Skeletal muscle cell (primary cell): ENCODE measurements at regions not wholly inside any gene's neighbourhood (a gene's known extent, or its start where the extent isn't known, plus 50 kb on each side); places are given as distances from the start of the nearest gene placed in this dataset.

Experiments used
- DNase-seq: peaks from one replicate; pipeline ENCODE4 v3.0.0-alpha.2; 2010; ENCODE audit warnings: low read depth
- H3K4me3 ChIP-seq: 2 replicates; pipeline ENCODE4 v1.5.1; 2011; ENCODE audit warnings: low read depth, mild to moderate bottlenecking, control low read depth, low read length, moderate library complexity

GRCh38 chr3:95002438-95003046, 939.7 kb downstream of the NSUN3 start:
- H3K4me3 ChIP-seq: no peak overlapping the region
- DNase-seq: no peak

DNA sequence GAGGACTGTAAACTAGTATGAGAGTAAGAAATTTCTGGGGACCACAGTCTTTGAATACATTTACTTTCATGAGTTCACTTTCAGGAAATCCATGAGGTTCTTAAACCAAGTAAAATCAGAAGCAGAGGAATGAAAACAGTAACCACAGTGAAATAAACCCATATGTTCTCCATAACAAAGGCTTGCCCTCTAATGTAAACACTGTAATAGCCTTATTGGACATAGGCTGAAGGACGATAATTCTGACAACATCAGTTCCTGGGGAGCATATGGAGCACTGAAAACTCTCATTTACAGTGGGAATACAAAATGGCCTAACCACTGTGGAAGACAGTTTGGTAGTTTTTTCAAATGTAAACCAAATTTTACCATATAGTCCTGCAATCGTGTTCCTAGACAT, 965.8 kb downstream of the NSUN3 start:
- DNase-seq: no peak
- H3K4me3 ChIP-seq: no peak overlapping the region

- H3K4me3 ChIP-seq: no peak overlapping the region
- DNase-seq: no peak
Measured at GRCh38 chr3:95029644-95030043, 966.8 kb downstream of the NSUN3 start.

DNA sequence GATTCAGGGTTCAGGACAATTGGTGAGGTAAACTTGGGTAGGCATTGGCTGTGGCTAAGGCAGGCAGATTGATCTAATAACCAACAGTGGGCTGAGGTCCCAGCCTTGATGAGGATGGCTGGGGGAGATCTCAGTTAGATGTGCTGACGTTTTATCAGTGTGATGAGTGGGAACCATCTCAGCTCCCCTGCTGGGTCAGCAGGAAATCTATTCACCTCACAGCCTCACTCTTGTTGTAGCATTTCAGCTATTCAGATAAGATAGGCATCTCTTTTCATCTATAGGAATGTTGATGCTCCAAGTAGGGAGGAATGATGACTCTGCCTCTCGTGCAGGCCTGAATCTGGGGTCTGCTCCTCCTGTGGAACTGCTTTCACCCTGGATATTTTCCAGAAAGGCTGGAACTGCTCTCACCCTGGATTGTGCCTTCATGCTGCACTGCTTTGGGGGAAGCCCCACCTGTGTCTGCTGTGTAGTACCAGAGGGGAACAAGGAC, 973.7 kb downstream of the NSUN3 start:
- no peak for DNase-seq
- H3K4me3 ChIP-seq: no peak overlapping the region

- no peak for DNase-seq
Measured at GRCh38 chr3:95037097-95037496, 974.2 kb downstream of the NSUN3 start.

DNA sequence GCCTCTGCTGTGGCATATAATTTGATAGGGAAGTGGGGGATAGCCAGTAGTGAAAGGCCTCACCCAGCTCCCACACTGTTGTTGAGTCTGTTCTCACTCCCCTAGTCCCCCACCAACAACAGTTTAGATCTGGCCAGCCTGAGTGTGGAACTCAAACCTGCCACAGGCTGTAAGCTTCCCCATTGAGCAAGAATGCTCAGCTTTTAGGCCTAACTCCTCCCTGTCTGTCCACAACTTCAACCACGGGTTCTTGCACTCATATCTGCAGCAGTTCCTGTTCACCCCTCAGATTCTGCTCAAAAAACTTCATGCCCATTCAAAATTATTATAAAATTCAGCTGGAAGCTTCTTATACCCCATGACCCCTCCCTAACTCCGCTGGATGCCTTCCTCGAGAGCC, 975.1 kb downstream of the NSUN3 start:
- no peak overlapping the region for H3K4me3 ChIP-seq
- no peak for DNase-seq

More at GRCh38 chr3:95037097-95037496, 974.2 kb downstream of the NSUN3 start:
- no peak overlapping the region for H3K4me3 ChIP-seq

- H3K4me3 ChIP-seq: no peak overlapping the region
- DNase-seq: no peak
Measured at GRCh38 chr3:95044101-95044500, 981.2 kb downstream of the NSUN3 start.

DNA sequence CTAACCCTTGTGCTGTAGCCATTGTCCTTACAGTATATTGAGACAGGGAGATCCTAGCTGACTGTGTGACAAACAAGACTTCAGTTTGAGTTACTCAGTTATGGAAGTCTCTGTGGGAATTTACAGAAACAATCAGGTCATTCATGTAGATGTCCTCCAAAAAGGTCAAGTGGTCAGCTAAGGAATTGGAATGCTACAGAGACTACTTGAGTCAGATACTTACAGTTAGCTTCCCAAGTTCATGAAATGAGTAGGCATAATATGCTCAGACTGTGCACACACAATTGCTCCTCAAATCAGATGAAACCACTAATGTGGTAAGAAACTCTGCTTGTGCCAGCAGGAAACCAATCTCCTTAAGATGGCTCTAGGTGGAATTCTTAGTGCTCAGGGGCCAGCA, 985.7 kb downstream of the NSUN3 start:
- DNase-seq: no peak
- no peak overlapping the region for H3K4me3 ChIP-seq

- H3K4me3 ChIP-seq: no peak overlapping the region
- no peak for DNase-seq
Measured at GRCh38 chr3:95049841-95050240, 987.0 kb downstream of the NSUN3 start.

GRCh38 chr3:95055288-95055687, 992.4 kb downstream of the NSUN3 start:
- H3K4me3 ChIP-seq: no peak overlapping the region
- no peak for DNase-seq

DNA sequence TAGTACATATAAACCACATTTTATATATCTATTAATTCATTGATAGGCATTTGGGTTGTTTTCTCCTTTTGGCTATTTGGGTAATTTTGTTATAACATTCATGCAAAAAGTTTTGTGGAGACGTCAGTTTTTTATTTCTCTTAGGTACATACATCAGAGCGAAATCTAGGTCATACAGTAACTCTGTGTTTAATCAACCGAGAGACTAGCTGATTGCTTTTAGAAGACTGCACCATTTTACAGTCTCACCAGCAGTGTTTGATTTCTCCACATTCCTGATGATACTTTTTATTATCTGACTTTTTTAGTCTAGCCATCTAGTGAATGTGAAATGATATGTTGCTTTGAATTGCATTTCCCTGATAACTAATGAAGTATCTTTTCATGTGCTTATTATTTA, 1019.3 kb downstream of the NSUN3 start:
- no peak for DNase-seq
- H3K4me3 ChIP-seq: no peak overlapping the region

GRCh38 chr3:95084738-95085137, 1021.9 kb downstream of the NSUN3 start:
- no peak for DNase-seq
- H3K4me3 ChIP-seq: no peak overlapping the region

GRCh38 chr3:95088464-95088863, 1025.6 kb downstream of the NSUN3 start:
- no peak for DNase-seq
- H3K4me3 ChIP-seq: no peak overlapping the region

DNA sequence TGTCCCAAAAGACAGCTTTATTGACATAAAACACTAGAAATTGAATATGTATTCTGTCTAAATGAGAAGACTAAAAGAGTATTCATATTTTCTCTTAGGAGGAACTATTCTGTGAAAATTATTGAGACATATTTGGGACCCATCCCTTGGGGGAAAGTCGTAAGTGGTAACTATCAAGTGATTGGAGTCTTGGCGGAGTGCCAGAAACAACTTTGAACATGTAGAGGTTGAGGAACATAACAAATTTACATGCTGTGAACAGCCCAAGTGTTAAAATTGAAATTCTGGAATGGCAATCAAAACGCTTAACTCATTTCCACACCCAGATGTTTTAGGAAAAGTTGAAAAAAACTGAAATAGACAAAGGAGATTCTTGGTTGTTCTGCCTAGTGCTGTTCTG, 1034.6 kb downstream of the NSUN3 start:
- H3K4me3 ChIP-seq: no peak overlapping the region
- no peak for DNase-seq

DNA sequence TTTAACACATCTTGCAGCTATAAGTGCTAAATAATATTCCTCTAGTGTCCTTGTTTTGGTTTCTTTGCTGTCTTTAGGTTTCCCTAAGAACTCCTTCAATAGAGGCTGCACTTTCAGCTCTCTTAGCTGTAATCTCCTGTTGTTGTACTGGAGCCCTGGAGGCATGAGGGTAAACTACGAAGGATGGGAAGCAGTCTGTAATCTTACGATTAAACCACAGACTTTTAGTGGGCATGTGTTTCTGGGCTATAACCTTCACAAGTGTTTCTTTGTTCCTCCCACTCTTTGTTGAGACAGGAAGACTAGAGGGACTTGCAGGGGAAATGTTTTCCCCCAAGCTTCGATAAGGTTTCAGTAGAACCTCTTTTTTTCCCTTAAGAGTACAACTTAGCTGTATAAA, 1058.1 kb downstream of the NSUN3 start:
- H3K4me3 ChIP-seq: no peak overlapping the region
- DNase-seq: no peak

DNA sequence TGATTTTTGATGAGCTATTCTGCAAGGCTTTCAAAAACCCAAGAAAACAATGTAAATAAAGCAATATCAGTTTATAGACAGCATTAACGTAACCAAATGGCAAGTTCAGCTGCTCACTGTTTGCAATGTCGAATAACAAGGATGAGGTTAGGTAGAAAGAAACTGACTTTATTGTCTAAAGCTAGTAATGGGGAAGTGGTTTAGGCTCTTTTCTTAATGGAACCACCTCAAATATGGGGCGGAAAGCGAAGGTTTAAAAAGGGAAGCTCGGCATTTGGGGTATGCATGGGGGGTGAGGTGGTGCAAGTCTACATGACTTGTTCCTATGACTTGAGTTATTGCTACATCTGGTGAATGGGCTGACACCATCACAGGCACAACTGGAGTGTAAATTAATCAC, 1060.2 kb downstream of the NSUN3 start:
- H3K4me3 ChIP-seq: no peak overlapping the region
- no peak for DNase-seq

GRCh38 chr3:95134693-95135413, 1072.0 kb downstream of the NSUN3 start:
- no peak for DNase-seq

GRCh38 chr3:95148107-95148506, 1085.2 kb downstream of the NSUN3 start:
- no peak overlapping the region for H3K4me3 ChIP-seq
- DNase-seq: no peak

More at GRCh38 chr3:95134693-95135413, 1072.0 kb downstream of the NSUN3 start:
- no peak overlapping the region for H3K4me3 ChIP-seq

GRCh38 chr3:95151590-95151989, 1088.7 kb downstream of the NSUN3 start:
- H3K4me3 ChIP-seq: no peak overlapping the region
- no peak for DNase-seq

DNA sequence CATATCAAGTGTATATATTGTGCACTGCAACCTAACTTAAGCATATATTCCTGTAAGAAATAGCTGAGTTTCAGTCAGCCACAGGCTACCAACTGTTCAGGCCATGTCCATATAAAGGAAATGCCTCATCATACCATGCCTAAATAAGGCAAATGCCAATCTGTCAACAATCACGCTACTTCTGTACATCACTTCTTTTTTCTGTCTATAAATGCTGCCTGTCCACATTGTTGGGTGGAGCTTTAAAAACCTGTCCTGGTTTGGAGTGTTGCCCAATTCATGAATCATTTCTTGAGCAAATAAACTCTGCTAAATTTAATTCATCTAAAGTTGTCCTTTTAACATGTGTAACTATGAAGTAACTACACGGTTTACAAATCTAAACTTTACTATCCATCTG, 1091.9 kb downstream of the NSUN3 start:
- DNase-seq: no peak
- H3K4me3 ChIP-seq: no peak overlapping the region

DNA sequence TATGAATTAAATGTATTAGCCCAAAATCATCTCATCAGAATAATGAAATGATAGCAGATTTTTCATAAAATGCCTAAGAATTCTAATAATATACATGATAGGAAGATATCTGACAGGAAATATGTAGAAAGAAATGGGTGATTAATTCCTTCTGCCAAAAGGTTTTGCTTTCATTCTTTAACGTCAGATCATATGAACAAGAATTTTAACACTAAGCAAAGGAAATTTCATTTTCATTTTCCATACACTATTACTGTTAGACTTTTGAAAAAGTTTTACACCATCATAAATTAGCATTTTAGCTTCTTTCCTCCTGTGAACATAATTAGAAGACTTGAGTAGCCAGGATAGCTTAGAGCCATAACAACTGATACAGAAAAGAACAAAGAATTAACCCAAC, 1099.9 kb downstream of the NSUN3 start:
- DNase-seq: no peak
- H3K4me3 ChIP-seq: no peak overlapping the region
